Ishikawa (cell line): ENCODE measurements at regions not wholly inside any gene's neighbourhood (a gene's known extent, or its start where the extent isn't known, plus 50 kb on each side); places are given as distances from the start of the nearest gene placed in this dataset.

Experiments
- CEBPB ChIP-seq: IDR thresholded peaks from 2 replicates; pipeline ENCODE4 v1.6.1; 2012
- CREB1 ChIP-seq: IDR thresholded peaks from 2 replicates; pipeline ENCODE4 v1.6.1; 2012; ENCODE audit warnings: low read depth
- EGR1 ChIP-seq: IDR thresholded peaks from 2 replicates; pipeline ENCODE4 v1.6.1; 2012
- EP300 ChIP-seq: IDR thresholded peaks from 2 replicates; pipeline ENCODE4 v1.6.1; 2012; ENCODE audit warnings: borderline replicate concordance
- FOXM1 ChIP-seq: IDR thresholded peaks from 2 replicates; pipeline ENCODE4 v1.6.1; 2012; ENCODE audit warnings: low read depth, borderline replicate concordance
- NFIC ChIP-seq: IDR thresholded peaks from 2 replicates; pipeline ENCODE4 v1.6.1; 2012
- RAD21 ChIP-seq: IDR thresholded peaks from 2 replicates; pipeline ENCODE4 v1.6.1; 2012; ENCODE audit warnings: low read depth
- TAF1 ChIP-seq: IDR thresholded peaks from 2 replicates; pipeline ENCODE4 v1.6.1; 2012; ENCODE audit warnings: low read depth, mild to moderate bottlenecking
- TCF12 ChIP-seq: IDR thresholded peaks from 2 replicates; pipeline ENCODE4 v1.6.1; 2012; ENCODE audit warnings: low read depth
- TEAD4 ChIP-seq: IDR thresholded peaks from 2 replicates; pipeline ENCODE4 v1.6.1; 2012
- YY1 ChIP-seq: IDR thresholded peaks from 2 replicates; pipeline ENCODE4 v1.6.1; 2012; ENCODE audit warnings: low read depth
- ZBTB7A ChIP-seq: IDR thresholded peaks from 2 replicates; pipeline ENCODE4 v1.6.1; 2012; ENCODE audit warnings: low read depth
- TF ChIP-seq, protein P1 (sequence below): IDR thresholded peaks from 2 replicates; pipeline ENCODE4 v1.6.1; 2012
- TF ChIP-seq, protein P2 (sequence below): IDR thresholded peaks from 2 replicates; pipeline ENCODE4 v1.6.1; 2012; ENCODE audit warnings: low read depth, mild to moderate bottlenecking
- TF ChIP-seq, protein P3 (sequence below): IDR thresholded peaks from 2 replicates; pipeline ENCODE4 v1.6.1; 2012

DNA sequence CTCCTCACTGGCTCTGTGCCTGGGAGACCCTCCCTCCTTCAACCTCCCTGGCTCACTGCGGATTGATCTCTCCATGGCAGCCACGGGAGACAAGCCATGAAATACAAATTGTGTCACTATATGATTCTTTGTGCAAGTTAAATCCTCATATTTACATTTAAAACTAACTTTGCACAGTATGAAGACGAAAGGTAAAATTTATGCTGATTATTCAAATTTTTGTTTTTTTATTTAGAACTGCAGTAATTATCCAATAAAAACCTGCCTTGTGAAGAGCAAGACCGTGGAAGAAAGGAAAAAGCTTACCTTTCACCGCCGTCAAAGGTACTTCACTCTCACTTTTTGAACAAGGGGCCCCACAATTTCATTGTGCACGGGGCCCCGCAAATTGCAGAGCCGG lies 436.9 kb downstream of the EIPR1 start:
- TF ChIP-seq RAD21 (no peak), TEAD4 (no peak), CREB1 (no peak)

DNA sequence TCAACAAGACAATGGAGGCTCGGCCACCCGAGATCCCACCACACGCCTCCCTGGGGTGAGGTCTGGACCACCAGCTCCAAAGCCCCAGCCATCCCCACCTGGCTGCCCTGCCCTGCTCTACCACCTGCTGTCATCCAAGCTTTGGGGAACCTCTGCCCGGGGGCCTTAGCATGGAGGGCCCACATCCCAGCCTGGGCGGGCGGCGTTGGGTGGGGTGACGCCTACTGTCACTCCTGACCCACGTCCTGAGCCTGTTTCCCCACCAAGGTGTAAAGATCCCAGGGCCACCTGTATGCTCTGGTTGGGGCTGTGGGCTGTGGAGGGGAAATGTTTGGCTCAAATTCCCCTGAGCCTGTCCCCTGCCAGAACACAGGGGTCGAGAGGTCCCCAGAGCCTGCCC lies 437.6 kb downstream of the EIPR1 start:
- TF ChIP-seq FOXM1 (no peak), ZBTB7A (no peak), NFIC (no peak), TCF12 (no peak), CEBPB (no peak), YY1 (no peak), TEAD4 (no peak), CREB1 (no peak), TAF1 (no peak), EGR1 (no peak), EP300 (no peak), RAD21 (no peak)
- TF ChIP-seq, protein P1, sequence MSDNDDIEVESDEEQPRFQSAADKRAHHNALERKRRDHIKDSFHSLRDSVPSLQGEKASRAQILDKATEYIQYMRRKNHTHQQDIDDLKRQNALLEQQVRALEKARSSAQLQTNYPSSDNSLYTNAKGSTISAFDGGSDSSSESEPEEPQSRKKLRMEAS: no peak
- TF ChIP-seq, protein P2, sequence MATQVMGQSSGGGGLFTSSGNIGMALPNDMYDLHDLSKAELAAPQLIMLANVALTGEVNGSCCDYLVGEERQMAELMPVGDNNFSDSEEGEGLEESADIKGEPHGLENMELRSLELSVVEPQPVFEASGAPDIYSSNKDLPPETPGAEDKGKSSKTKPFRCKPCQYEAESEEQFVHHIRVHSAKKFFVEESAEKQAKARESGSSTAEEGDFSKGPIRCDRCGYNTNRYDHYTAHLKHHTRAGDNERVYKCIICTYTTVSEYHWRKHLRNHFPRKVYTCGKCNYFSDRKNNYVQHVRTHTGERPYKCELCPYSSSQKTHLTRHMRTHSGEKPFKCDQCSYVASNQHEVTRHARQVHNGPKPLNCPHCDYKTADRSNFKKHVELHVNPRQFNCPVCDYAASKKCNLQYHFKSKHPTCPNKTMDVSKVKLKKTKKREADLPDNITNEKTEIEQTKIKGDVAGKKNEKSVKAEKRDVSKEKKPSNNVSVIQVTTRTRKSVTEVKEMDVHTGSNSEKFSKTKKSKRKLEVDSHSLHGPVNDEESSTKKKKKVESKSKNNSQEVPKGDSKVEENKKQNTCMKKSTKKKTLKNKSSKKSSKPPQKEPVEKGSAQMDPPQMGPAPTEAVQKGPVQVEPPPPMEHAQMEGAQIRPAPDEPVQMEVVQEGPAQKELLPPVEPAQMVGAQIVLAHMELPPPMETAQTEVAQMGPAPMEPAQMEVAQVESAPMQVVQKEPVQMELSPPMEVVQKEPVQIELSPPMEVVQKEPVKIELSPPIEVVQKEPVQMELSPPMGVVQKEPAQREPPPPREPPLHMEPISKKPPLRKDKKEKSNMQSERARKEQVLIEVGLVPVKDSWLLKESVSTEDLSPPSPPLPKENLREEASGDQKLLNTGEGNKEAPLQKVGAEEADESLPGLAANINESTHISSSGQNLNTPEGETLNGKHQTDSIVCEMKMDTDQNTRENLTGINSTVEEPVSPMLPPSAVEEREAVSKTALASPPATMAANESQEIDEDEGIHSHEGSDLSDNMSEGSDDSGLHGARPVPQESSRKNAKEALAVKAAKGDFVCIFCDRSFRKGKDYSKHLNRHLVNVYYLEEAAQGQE: no peak
- TF ChIP-seq, protein P3, sequence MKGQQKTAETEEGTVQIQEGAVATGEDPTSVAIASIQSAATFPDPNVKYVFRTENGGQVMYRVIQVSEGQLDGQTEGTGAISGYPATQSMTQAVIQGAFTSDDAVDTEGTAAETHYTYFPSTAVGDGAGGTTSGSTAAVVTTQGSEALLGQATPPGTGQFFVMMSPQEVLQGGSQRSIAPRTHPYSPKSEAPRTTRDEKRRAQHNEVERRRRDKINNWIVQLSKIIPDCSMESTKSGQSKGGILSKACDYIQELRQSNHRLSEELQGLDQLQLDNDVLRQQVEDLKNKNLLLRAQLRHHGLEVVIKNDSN: no peak

DNA sequence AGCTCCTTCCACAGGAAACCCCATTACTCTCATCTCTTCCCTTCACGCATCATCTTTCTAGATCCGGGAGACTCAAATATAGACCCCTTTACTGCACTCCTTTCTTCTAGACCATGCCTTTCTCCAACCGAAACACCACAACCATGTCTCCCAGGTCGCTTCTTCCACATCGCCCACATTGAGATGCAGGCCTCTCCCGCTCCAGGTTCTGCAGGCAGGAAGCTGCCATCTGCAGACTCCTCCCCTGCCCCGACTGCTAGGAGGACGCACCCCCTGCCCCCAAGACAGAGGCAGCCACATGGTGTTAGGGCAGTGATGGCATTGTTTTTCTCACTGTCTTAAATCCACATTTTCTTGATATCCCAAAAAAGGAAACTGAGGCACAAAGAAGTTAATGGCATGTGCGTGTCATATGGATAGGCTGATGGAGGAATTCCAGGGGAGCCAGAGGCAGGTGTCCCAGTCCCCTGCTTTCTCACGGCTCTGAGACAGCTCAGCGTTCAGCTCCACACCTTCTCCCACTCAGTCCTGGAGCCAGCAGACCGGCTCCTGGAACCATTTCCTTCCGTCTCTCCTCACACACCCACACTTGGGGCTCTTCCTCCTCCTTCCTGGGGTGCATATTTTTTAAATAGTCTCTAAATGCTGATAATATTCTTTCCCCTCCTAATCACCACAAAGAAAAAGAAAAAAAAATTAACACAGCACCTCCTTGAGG lies 438.4 kb downstream of the EIPR1 start:
- no peak for TF ChIP-seq YY1
- no peak for TF ChIP-seq NFIC
- TF ChIP-seq TAF1: no peak
- no peak for TF ChIP-seq TEAD4
- no peak for TF ChIP-seq CEBPB
- TF ChIP-seq, protein P2: no peak
- TF ChIP-seq, protein P3: no peak
- TF ChIP-seq RAD21: no peak
- TF ChIP-seq, protein P1: no peak
- no peak for TF ChIP-seq ZBTB7A
- TF ChIP-seq TCF12: no peak
- TF ChIP-seq CREB1: no peak
- TF ChIP-seq EP300: no peak

DNA sequence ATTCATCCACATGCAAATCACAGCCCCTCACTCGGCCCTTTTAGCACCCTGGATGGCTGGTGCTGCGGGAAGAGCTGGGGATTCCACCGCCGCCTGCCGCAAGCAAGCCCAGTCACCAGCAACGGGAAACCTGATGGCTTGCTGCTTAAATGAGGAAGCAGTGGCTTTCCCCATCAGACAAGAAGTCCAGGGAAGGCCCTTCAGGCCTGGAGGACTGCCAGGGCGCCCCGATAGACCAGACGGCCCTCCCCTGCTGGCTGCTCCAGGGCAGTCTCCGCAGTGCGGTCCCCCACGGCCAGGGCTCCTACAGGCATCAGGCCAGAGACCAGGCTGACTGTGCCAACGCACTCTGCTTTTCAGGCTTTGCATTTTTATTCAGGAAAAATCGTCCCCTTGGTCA lies 439.1 kb downstream of the EIPR1 start:
- TF ChIP-seq EP300 (no peak), CEBPB (no peak), ZBTB7A (no peak), NFIC (no peak), TEAD4 (no peak), TCF12 (no peak), RAD21 (no peak), FOXM1 (no peak), TAF1 (no peak), YY1 (no peak), CREB1 (no peak), EGR1 (no peak)
- TF ChIP-seq, protein P3: no peak
- TF ChIP-seq, protein P2: no peak
- TF ChIP-seq, protein P1: no peak
